ENCODE measurements at regions not wholly inside any gene's neighbourhood (a gene's known extent, or its start where the extent isn't known, plus 50 kb on each side); places are given as distances from the start of the nearest gene placed in this dataset.

- TF ChIP-seq CTCF (IDR thresholded peaks at IDR 0.05; ENCODE audit: unreplicated experiment): no peak
- Mint-ChIP-seq H3K27ac (no peak overlapping the region), H3K4me1 (no peaks in the 10 kb centered on the region), H3K36me3 (no peaks in the 10 kb centered on the region), H3K9me3 (peaks cover 50% of the 10 kb centered on the region), H3K27me3 (ENCODE audit: low read depth) (no peaks in the 10 kb centered on the region), H3K4me3 (no peak overlapping the region)
- no peak for DNase-seq (ENCODE audit: low spot score in 2 of 2, unreplicated experiment in 2 of 2)
These were observed 146.0 kb downstream of the SPANXN4 start for GRCh38 chrX:143171703-143172102.

- TF ChIP-seq CTCF (IDR thresholded peaks at IDR 0.05; ENCODE audit: unreplicated experiment): no peak
- peaks cover 37% of the 10 kb centered on the region for H3K9me3 Mint-ChIP-seq
- no peak for DNase-seq (ENCODE audit: low spot score in 2 of 2, unreplicated experiment in 2 of 2)
- H3K4me3 Mint-ChIP-seq: no peak overlapping the region
- H3K4me1 Mint-ChIP-seq: no peaks in the 10 kb centered on the region
- no peaks in the 10 kb centered on the region for H3K27me3 Mint-ChIP-seq (ENCODE audit: low read depth)
- H3K27ac Mint-ChIP-seq: no peak overlapping the region
- no peaks in the 10 kb centered on the region for H3K36me3 Mint-ChIP-seq
These were observed 140.1 kb downstream of the SPANXN4 start for GRCh38 chrX:143165778-143166177.

GRCh38 chrX:143139681-143140080, 114.0 kb downstream of the SPANXN4 start:
- no peak for DNase-seq (ENCODE audit: low spot score in 2 of 2, unreplicated experiment in 2 of 2)
- no peak overlapping the region for H3K4me3 Mint-ChIP-seq
- no peak overlapping the region for H3K27ac Mint-ChIP-seq
- H3K9me3 Mint-ChIP-seq: peaks cover 55% of the 10 kb centered on the region
- no peaks in the 10 kb centered on the region for H3K4me1 Mint-ChIP-seq
- no peaks in the 10 kb centered on the region for H3K27me3 Mint-ChIP-seq (ENCODE audit: low read depth)
- H3K36me3 Mint-ChIP-seq: no peaks in the 10 kb centered on the region
- TF ChIP-seq CTCF (IDR thresholded peaks at IDR 0.05; ENCODE audit: unreplicated experiment): no peak

GRCh38 chrX:143121477-143121876, 95.7 kb downstream of the SPANXN4 start:
- Mint-ChIP-seq H3K27me3 (ENCODE audit: low read depth) (no peaks in the 10 kb centered on the region), H3K36me3 (no peaks in the 10 kb centered on the region), H3K4me3 (no peak overlapping the region), H3K27ac (no peak overlapping the region), H3K9me3 (peaks cover 38% of the 10 kb centered on the region), H3K4me1 (no peaks in the 10 kb centered on the region)
- no peak for TF ChIP-seq CTCF (IDR thresholded peaks at IDR 0.05; ENCODE audit: unreplicated experiment)
- DNase-seq (ENCODE audit: low spot score in 2 of 2, unreplicated experiment in 2 of 2): no peak

- no peaks in the 10 kb centered on the region for H3K36me3 Mint-ChIP-seq
- H3K4me3 Mint-ChIP-seq: no peak overlapping the region
- H3K9me3 Mint-ChIP-seq: peaks cover 42% of the 10 kb centered on the region
- H3K27ac Mint-ChIP-seq: no peak overlapping the region
- no peak for TF ChIP-seq CTCF (IDR thresholded peaks at IDR 0.05; ENCODE audit: unreplicated experiment)
- H3K27me3 Mint-ChIP-seq (ENCODE audit: low read depth): no peaks in the 10 kb centered on the region
- DNase-seq (ENCODE audit: low spot score in 2 of 2, unreplicated experiment in 2 of 2): no peak
- no peaks in the 10 kb centered on the region for H3K4me1 Mint-ChIP-seq
These were observed 89.7 kb downstream of the SPANXN4 start for GRCh38 chrX:143115466-143115865.

- H3K27ac Mint-ChIP-seq: no peak overlapping the region
- no peak for DNase-seq (ENCODE audit: low spot score in 2 of 2, unreplicated experiment in 2 of 2)
- no peak for TF ChIP-seq CTCF (IDR thresholded peaks at IDR 0.05; ENCODE audit: unreplicated experiment)
These were observed 70.1 kb downstream of the SPANXN4 start for GRCh38 chrX:143095816-143096215.

More at GRCh38 chrX:143095816-143096215, 70.1 kb downstream of the SPANXN4 start:
- H3K9me3 Mint-ChIP-seq: peaks cover 26% of the 10 kb centered on the region
- no peaks in the 10 kb centered on the region for H3K4me1 Mint-ChIP-seq
- H3K27me3 Mint-ChIP-seq (ENCODE audit: low read depth): no peaks in the 10 kb centered on the region
- no peaks in the 10 kb centered on the region for H3K36me3 Mint-ChIP-seq
- H3K4me3 Mint-ChIP-seq: no peak overlapping the region
